Left cardiac atrium (tissue), 4 donors: ENCODE measurements at regions not wholly inside any gene's neighbourhood (a gene's known extent, or its start where the extent isn't known, plus 50 kb on each side); places are given as distances from the start of the nearest gene placed in this dataset.
"Not testable (repeated sequence)": the region's sequence is repeated elsewhere in the genome, so short reads cannot be mapped to it uniquely, and the experiment has no call there.

Source experiments
- ATAC-seq, 2 donors: fragments of 200-7000 bp; cut with Tn5 transposase; one replicate each; pipeline ENCODE4 v1.9.1; 2020; ENCODE audit warnings: mild to moderate bottlenecking in 2 of 2, moderate library complexity in 2 of 2
- DNase-seq: peaks from one replicate; pipeline ENCODE4 v3.0.0-alpha.2; 2020
- intact Hi-C, 2 donors: fragments of 100-400 bp; cut with DNase I; formaldehyde crosslinking; loops; one replicate each; pipeline versions ENCODE4 v1.14.1 to v1.15.1; 2022 to 2023
- donor health status: DM: no; HTN: yes; CAD: no.
- donor health status: DM: no; HTN: yes; CAD: no; lungs with severe emphysema.
- donor health status: DM: yes; HTN: yes; CAD: no.
- donor health status: Dilated cardiomyopathy.

- DNase-seq (no peak), ATAC-seq (no peak)
- intact Hi-C loops: no loop called here
Observed at GRCh38 chr20:12798286-12798685, 210.5 kb upstream of the SPTLC3 start.

- DNase-seq (no peak), ATAC-seq (no peak)
- intact Hi-C loops: no loop called here
Observed at GRCh38 chr20:12808006-12808567, 200.7 kb upstream of the SPTLC3 start.

- DNase-seq (no peak), ATAC-seq (no peak)
- intact Hi-C loops: no loop called here
Observed at GRCh38 chr20:12815231-12815768, 193.5 kb upstream of the SPTLC3 start.

- DNase-seq (no peak), ATAC-seq (no peak)
- intact Hi-C loops: no loop called here
Observed at GRCh38 chr20:12815778-12816408, 192.9 kb upstream of the SPTLC3 start.

- ATAC-seq: peak; percentile 67 to 71
- no peak for DNase-seq
- intact Hi-C loops: no loop called here
Observed at GRCh38 chr20:12821249-12821648, 187.5 kb upstream of the SPTLC3 start.

DNA sequence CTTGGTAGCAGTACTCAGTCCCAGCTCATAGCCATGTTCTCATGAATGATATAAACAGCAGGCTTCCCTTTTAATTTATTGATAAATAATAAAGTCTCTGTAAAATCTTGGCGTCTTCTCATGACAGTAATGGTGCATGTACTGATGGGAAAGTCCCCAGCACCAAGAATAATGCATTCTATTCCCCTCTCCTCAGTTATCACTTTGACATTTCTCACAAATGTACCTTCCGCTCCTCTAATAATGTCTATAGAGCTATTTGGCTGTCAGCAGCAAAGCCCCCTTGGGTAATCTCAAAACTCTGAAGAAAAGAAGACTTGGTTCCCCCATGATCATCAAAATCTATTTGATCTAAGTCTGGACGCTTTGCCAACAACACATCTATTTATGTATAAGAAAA, 185.0 kb upstream of the SPTLC3 start:
- intact Hi-C loops: no loop called here
- DNase-seq: no peak
- no peak for ATAC-seq

DNA sequence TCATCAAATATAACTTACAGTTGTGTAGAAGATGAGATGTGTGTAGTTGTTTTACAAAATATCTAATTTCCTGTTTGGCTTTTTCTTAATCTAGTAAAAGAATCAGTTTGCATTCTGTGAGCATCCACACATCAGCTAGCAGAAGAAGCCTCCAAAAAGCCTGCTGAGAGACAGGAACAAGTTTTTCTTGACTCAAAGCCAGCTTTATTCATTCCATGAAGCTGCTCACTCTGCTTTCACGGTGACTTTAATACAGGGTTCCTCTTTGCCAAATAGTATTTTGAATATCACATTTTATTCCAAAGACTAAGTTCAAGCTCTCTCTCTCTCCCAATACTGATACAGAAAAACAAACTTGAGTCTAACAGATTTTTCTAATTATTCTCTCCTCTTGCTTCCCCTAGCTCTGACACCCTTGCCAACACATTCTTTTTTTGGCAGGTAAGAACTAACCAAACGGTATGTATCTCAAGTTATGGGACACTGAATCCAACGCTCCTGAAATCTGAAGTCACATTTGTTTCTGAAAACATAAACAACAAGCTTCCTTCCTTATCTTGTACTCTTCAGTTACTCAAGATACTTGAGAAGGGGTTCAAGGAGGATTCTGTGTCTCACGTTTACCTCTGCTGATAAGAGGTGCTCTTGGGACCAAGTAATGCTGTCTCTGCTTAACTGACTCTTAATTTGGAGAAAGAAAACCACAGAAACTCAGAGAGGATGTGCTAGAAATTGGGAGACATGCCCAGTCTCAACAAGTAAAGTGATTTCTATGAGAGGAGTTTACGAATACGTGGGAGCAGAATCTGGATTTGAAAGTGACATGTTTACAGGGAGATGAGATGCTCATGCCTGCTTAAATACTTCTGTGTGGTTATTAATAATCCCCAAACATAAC, 184.2 kb upstream of the SPTLC3 start:
- intact Hi-C loops: loop anchor here in 1 of 2 donors (5.0 kb wide), 1 partner anchor 63 kb away; no protein-coding TSS in a partner anchor
- peak in 1 of 2 donors; percentile 49 for ATAC-seq

DNA sequence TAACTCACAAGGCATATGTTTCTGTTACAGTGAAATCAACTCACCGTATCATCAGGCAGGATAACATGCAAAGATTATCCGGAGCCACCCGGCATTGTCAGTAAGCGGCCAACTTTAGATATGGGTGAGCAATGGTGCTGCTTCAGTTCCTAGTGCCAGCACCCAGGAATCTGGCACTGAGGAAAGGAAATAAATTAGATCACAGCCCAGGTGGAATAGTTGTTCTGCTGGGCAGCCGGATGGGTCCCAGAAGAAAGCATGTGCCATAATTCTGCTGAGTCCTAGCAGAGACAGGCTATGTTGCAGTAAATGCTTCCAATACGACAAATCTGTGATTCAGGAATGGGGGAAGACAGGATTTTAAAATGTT, 183.6 kb upstream of the SPTLC3 start:
- intact Hi-C loops: loop anchor here in 1 of 2 donors (5.0 kb wide), 1 partner anchor 62 kb away; no protein-coding TSS in a partner anchor
- no peak for DNase-seq
- peak in 1 of 2 donors; percentile 26 for ATAC-seq

More for the DNA sequence above, 184.2 kb upstream of the SPTLC3 start:
- DNase-seq: no peak

DNA sequence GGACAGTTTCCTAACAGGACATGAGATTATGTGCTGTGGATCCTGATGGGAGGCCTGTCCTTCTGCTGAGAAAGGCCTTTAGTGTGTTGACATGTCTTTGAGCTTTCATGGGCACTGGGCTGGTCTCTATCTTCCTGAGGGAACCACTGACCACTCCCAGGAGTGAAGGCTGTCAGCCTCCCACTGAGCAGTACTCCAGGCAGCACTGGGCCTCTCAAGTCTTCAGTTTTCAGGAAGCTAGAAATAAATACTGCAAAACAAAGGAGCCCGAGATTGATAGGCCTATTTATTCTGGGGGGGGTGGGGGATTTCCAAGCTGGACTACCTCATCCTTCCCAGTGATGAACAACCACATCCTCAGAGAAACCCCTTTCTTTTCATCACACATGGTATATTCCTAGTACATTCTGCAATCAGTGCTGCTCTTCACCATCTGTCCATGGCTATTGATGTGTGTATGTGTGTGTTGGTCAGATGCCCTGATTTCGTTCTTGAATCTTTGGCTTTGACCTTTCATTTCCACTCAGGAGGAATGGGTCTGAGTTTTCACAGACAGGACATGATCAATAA, 180.9 kb upstream of the SPTLC3 start:
- DNase-seq (no peak), ATAC-seq (peak; percentile 25 to 52)
- intact Hi-C loops: loop anchor here in 1 of 2 donors (5.0 kb wide), 1 partner anchor 59 kb away; no protein-coding TSS in a partner anchor

DNA sequence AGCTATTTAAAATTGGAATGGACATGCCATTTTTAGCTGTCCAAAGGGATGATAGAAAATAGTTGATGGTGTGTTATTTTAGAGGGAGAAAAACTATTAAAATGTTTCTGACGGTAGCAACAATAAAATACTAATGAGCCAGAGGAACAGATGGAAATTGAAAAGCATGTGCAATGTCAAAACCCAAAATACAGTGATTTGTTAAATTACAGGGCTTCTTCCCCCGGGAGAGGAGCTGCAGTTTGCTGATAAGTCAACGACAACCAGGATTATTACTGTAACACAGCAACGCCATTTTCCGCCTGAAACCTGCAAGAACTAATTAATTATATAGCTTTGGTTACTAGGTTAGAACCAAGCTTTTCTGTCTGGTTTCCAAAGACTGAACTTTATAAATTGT, 179.6 kb upstream of the SPTLC3 start:
- intact Hi-C loops: loop anchor here in 1 of 2 donors (5.0 kb wide), 1 partner anchor 58 kb away; no protein-coding TSS in a partner anchor
- no peak for DNase-seq
- no peak for ATAC-seq

- ATAC-seq (no peak), DNase-seq (no peak)
- intact Hi-C loops: no loop called here
Observed at GRCh38 chr20:12833861-12834260, 174.9 kb upstream of the SPTLC3 start.

DNA sequence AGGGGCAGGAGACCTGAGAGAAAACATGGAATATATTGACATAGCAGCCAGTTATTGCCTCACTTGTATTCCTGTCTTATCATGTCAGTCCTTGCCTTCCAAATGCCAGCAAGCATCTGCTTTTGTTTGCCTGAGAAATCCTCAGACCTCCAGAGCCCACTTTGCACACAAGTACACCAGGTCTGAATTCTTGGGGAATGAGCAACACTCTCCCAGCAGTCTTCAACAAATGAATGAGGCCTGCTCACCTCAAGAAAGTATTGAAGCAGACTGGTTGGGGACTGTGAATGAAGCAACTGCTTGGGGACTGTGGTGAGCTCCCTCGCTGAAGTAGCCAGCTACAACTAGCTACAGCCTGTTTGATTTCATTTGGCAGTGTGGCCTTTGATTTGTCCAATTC, 172.8 kb upstream of the SPTLC3 start:
- DNase-seq: no peak
- ATAC-seq: no peak
- intact Hi-C loops: no loop called here

- no peak for ATAC-seq
- intact Hi-C loops: no loop called here
- DNase-seq: no peak
Observed at GRCh38 chr20:12837646-12838045, 171.1 kb upstream of the SPTLC3 start.

GRCh38 chr20:12838261-12838866, 170.4 kb upstream of the SPTLC3 start:
- intact Hi-C loops: no loop called here
- DNase-seq (no peak), ATAC-seq (no peak)

- ATAC-seq (no peak), DNase-seq (no peak)
- intact Hi-C loops: no loop called here
Observed at GRCh38 chr20:12847872-12848271, 160.9 kb upstream of the SPTLC3 start.

- intact Hi-C loops: no loop called here
- ATAC-seq (no peak), DNase-seq (no peak)
Observed at GRCh38 chr20:12849225-12849910, 159.4 kb upstream of the SPTLC3 start.

DNA sequence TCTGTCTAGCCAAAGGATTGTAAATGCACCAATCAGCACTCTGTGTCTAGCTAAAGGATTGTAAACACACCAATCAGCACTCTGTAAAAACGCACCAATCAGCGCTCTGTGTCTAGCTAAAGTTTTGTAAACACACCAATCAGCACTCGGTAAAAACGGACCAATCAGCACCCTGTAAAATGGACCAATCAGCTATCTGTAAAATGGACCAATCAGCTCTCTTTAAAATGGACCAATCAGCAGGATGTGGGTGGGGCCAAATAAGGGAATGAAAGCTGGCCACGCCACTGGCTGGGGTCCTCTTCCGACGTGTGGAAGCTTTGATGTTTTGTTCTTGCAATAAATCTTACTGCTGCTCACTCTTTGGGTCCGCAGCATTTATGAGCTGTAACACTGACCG, 151.1 kb upstream of the SPTLC3 start:
- intact Hi-C loops, ATAC-seq, DNase-seq: not testable (repeated sequence)

DNA sequence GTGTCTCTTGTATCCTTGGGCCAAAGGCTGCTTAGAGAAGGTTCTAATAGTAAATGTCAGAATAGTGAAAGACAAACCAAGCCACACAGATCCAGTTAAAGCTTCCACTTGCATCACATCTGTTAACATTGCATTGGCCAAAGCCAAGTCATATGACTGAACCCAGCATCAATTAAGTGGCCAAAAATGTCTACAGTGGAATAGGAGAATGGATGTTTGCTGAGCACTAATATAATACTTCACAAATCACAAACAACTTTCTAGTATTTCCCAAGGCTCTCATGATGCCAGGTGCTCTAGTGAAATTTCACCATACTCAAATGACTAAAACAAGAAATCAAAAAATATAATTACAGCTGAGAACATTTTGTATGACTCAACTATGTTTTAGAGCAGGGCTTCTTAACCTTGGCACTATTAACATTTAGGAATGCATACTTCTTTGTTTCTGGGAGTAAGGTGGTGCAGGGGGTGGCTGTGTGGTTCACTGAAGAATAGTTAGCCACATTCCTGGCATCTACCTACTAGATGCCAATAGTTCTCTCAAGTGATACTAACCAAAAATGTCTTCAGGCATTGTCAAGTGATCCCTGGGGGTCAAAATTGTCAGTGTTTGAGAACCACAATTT, 148.0 kb upstream of the SPTLC3 start:
- no peak for DNase-seq

More for the DNA sequence above, 148.0 kb upstream of the SPTLC3 start:
- intact Hi-C loops: no loop called here
- ATAC-seq: no peak
